Psoas muscle (tissue), 7 donors: ENCODE measurements at regions not wholly inside any gene's neighbourhood (a gene's known extent, or its start where the extent isn't known, plus 50 kb on each side); places are given as distances from the start of the nearest gene placed in this dataset.

Experiments
- ATAC-seq, 4 donors: fragments of 200-7000 bp; cut with Tn5 transposase; one replicate each; pipeline ENCODE4 v1.9.1; 2020; ENCODE audit warnings: moderate library complexity in 3 of 4, mild to moderate bottlenecking in 2 of 4
- DNase-seq, 2 donors: peaks; one replicate each; pipeline ENCODE4 v3.0.0-alpha.2; 2020
- H3K27ac ChIP-seq: fragments of 200-600 bp; one replicate; pipeline ENCODE4 v1.8.0; 2022
- H3K27me3 ChIP-seq, 3 donors: fragments of 200-600 bp in 1 of 3; one replicate each; pipeline versions ENCODE4 v1.6.1 to v1.8.0; 2013 to 2022; ENCODE audit warnings: low read length in 2 of 3, mild to moderate bottlenecking in 2 of 3, moderate library complexity in 1 of 3; ENCODE audit not compliant: insufficient read depth in 3 of 3
- H3K36me3 ChIP-seq, 2 donors: fragments of 200-600 bp in 1 of 2; one replicate each; pipeline versions ENCODE4 v1.6.1 to v1.8.0; 2013 to 2022; ENCODE audit warnings: low read depth in 1 of 2, mild to moderate bottlenecking in 1 of 2, moderate library complexity in 1 of 2; ENCODE audit not compliant: insufficient read depth in 1 of 2
- H3K4me1 ChIP-seq: fragments of 200-600 bp; one replicate; pipeline ENCODE4 v1.8.0; 2022
- H3K4me3 ChIP-seq: fragments of 200-600 bp; one replicate; pipeline ENCODE4 v1.8.0; 2022; ENCODE audit warnings: mild to moderate bottlenecking
- H3K9me3 ChIP-seq: fragments of 200-600 bp; one replicate; pipeline ENCODE4 v1.8.0; 2022
- WGBS, 3 donors: extraction: QIAGEN DNeasy Blood & Tissue Kit; methylation state at CpG; one replicate each; pipeline versions ENCODE4 v1.1.6 to v1.1.7; 2013; 5-methylcytosine and 5-hydroxymethylcytosine counted together
- intact Hi-C, 2 donors: fragments of 100-400 bp; cut with DNase I; formaldehyde crosslinking; loops; one replicate each; pipeline versions ENCODE4 v1.11.0 to v1.14.2; 2022
- TF ChIP-seq, protein P1 (sequence below): fragments of 200-600 bp; IDR thresholded peaks from one replicate; pipeline ENCODE4 v1.8.0; 2022; ENCODE audit warnings: antibody characterized with exemption
- donor health status: healthy with polysubstance abuse.
- donor health status: DM: no; HTN: no; CAD: no; lungs with moderate emphysema.
- donor health status: Bipolar disorder and iron deficiency.
- donor health status: healthy.
- donor health status: DM: yes; HTN: yes; CAD: no.
- donor health status: DM: no; HTN: no; CAD: no.
- donor health status: DM: yes; HTN: yes; CAD: no.

DNA sequence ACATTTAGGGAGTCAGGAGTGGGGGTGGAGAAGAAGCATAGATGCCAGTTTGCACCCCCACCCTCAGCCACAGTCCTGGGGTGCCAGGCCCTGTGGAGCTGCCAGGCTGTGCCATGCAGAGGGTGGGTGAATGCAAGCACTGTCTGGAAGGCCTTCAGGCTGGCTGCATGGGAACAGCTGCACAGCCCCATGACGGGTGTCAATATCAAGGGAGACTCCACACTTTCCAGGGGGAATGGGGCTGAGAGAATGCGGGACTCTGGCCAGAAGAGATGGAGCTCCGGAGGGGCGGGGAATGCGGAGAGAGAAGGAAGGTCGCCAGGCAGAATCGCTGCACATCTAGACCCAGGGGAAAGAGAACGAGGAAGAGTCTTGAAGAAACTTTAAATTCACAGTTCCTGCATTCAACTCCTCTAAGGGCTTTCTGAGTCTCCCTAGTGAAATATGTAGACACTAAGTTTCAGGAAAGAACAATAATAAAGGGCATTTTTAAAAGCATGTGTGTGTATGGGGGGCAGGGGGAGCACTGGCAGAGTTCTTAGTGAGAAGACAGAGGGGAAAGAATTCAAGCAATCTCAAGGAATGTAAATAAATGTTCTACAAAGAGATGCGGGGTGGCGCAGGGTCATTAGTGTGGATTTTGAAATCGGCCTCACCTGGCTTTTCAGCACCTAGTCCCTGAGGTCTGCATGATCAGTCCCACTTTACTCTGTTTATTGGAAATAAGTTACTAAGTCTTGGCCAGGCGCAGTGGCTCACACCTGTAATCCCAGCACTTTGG lies 59.1 kb downstream of the BOD1 start:
- DNase-seq (no peak), ATAC-seq (peak in 1 of 4 donors; percentile 47)
- intact Hi-C loops: no loop called here
- Histone ChIP-seq H3K4me1 (no peaks in the 10 kb centered on the region), H3K4me3 (no peak overlapping the region), H3K9me3 (peaks cover 8% of the 10 kb centered on the region), H3K27me3 (peaks cover 0 to 6% (median 0%) of the 10 kb centered on the region in 3 donors), H3K36me3 (no peaks in the 10 kb centered on the region), H3K27ac (no peak overlapping the region)
- TF ChIP-seq, protein P1, sequence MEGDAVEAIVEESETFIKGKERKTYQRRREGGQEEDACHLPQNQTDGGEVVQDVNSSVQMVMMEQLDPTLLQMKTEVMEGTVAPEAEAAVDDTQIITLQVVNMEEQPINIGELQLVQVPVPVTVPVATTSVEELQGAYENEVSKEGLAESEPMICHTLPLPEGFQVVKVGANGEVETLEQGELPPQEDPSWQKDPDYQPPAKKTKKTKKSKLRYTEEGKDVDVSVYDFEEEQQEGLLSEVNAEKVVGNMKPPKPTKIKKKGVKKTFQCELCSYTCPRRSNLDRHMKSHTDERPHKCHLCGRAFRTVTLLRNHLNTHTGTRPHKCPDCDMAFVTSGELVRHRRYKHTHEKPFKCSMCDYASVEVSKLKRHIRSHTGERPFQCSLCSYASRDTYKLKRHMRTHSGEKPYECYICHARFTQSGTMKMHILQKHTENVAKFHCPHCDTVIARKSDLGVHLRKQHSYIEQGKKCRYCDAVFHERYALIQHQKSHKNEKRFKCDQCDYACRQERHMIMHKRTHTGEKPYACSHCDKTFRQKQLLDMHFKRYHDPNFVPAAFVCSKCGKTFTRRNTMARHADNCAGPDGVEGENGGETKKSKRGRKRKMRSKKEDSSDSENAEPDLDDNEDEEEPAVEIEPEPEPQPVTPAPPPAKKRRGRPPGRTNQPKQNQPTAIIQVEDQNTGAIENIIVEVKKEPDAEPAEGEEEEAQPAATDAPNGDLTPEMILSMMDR: no peak
- WGBS, 3 donors: 39 to 49% (median 46%) methylated on average over 12 of the region's 12 CpGs

DNA sequence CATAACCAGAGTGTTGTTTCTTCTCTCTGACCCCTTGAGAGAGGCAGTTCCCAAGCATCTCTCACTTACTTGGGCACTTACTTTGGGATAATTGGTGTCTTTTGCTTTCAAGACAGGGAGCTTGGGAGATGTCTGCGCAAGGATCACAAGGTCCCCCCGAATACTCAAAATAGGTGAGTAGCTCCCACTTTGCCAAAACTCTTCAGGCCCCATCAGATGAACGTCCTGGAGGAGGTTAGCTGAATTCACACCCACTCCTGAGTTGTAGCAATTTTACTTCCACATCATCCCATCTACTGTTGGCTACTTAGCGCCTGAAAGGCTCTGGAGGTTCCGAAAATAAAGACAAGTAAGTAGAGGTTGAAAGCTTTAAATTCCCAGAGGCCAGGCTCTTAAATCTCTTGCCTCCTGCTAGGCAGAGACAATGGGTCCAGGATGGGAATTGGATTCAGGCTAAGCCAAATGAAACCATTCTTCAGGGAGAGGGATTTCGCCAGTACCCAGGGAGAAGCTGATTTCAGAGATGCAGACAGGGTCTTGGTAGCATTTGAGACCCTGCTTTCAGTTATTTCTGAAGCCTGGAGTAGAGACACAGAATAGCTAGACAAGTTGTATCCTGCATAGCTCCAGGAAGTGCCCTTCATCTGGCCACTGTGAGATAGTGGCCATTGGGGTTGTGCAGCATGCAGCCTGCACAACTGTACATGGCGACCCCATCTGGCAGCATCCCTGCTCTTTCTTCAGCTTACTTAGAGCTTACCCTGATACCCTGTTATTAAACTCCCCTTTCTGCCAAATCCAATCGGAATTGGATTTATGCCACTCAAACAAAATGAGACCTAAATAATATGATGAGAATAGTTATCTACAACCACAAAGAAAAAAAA lies 60.1 kb downstream of the BOD1 start:
- peaks cover 0 to 4% (median 0%) of the 10 kb centered on the region in 3 donors for H3K27me3 ChIP-seq
- H3K36me3 ChIP-seq: no peaks in the 10 kb centered on the region
- peaks cover 8% of the 10 kb centered on the region for H3K9me3 ChIP-seq
- no peaks in the 10 kb centered on the region for H3K4me1 ChIP-seq
- intact Hi-C loops: no loop called here
- WGBS, 3 donors: 80 to 87% (median 84%) methylated on average over 8 of the region's 8 CpGs
- ATAC-seq (no peak), DNase-seq (no peak)
- TF ChIP-seq, protein P1: no peak
- H3K27ac ChIP-seq: no peak overlapping the region
- no peak overlapping the region for H3K4me3 ChIP-seq

DNA sequence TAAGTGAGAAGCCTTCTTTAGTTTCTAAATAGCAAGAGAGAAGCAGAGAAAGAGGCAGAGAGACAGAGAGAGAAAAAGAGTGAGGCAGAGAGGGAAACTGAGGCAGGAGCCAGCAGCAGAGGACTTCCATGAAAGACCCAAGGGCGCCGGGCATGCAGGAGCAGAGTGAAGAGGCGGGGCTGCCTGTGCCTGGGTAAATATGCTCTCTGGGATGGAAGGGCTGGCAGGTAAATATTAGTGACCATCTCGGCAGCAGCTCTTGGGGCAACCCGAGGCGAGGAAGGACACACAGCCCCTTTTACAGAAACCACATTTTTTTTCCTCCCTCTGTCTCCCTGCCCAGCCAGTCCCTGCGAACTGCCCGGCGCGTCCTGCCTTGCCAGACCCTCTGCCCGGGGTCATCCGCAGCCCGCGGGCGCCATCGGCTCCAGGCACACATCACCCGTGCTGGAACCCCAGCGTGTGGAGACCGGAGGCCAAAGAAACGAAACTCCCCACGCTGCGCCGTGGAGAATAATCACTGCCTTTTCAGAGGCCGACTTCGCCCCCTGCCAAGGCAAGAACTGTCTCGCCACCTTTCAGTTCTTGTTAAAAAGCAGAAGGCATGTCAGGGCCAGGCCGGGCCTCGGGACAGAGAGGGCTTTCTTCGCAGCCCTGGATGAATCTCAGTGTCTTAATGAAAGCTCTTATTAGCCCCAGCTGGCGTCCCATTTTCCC lies 61.3 kb downstream of the BOD1 start:
- H3K36me3 ChIP-seq: no peaks in the 10 kb centered on the region
- H3K4me1 ChIP-seq: no peaks in the 10 kb centered on the region
- intact Hi-C loops: no loop called here
- H3K9me3 ChIP-seq: peaks cover 8% of the 10 kb centered on the region
- no peaks in the 10 kb centered on the region for H3K27me3 ChIP-seq
- 64 to 86% (median 74%) methylated on average over 30 of the region's 30 CpGs for WGBS, 3 donors
- H3K27ac ChIP-seq: no peak overlapping the region
- H3K4me3 ChIP-seq: no peak overlapping the region
- DNase-seq (no peak), ATAC-seq (peak in 1 of 4 donors; percentile 35)
- TF ChIP-seq, protein P1: no peak

DNA sequence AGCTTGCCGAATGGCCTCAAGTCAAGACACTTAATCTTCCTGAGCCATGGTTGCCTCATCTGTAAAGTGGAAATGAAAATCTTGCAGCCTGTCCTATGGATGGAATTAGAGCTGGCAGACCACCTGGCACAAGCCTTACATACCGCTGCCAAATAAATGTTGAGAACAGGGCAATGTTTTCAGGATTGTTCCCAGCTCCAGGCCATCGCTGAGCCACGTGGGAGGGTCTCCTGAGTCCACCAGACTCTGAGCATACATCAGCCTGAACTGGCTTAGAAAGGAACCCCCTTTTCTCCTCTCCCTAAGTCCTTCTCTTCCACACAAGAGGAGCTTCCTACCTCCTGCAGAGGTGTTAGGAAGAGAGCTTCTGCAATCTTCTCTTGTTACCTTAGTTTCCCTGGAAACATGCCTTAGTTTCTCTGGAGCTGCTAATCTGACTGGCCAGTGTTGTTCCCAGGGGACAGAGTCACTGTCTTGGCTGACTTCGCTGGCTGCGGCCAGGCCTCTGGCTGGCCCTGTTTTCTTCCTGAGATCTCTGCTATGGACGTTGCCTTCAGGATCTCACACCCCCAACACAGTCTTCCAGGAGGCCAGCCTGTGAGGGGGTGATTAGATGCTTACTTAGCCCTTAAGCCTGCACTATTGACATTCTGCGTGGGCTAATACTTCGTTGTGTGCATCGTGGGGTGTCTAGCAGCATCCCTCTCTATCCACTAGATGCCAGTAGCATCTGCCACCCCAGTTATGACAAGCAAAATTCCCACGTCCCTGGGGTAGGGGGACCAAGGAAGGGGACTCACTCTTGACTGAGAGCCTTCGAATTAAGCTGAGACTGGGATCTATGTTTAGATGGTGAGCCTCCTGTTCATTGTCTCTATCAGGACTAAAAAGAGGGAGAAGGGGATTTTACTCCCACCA lies 62.2 kb downstream of the BOD1 start:
- Histone ChIP-seq H3K4me3 (no peak overlapping the region), H3K9me3 (peaks cover under 1% of the 10 kb centered on the region), H3K36me3 (no peaks in the 10 kb centered on the region), H3K27ac (no peak overlapping the region), H3K4me1 (no peaks in the 10 kb centered on the region), H3K27me3 (no peaks in the 10 kb centered on the region)
- TF ChIP-seq, protein P1: no peak
- intact Hi-C loops: no loop called here
- ATAC-seq (peak in 2 of 4 donors; percentile 40 to 47), DNase-seq (no peak)
- 42 to 65% (median 48%) methylated on average over 12 of the region's 12 CpGs for WGBS, 3 donors
